ENCODE measurements at regions not wholly inside any gene's neighbourhood (a gene's known extent, or its start where the extent isn't known, plus 50 kb on each side); places are given as distances from the start of the nearest gene placed in this dataset.

GRCh38 chr5:157924490-157924889, 65.5 kb upstream of the CLINT1 start:
- Histone ChIP-seq H3K4me3 (no peak overlapping the region), H3K36me3 (replicated peaks in 1 of 2) (no peaks in the 10 kb centered on the region), H3K27me3 (no peaks in the 10 kb centered on the region), H3K9me3 (replicated peaks in 1 of 3) (no peaks in the 10 kb centered on the region), H3K27ac (no peak overlapping the region), H3K4me1 (replicated peaks in 1 of 2) (no peaks in the 10 kb centered on the region)
- DNase-seq = no peak
- 78 to 92% (median 87%) methylated on average over 2 of the region's 2 CpGs for WGBS, 4 donors
- no peak for TF ChIP-seq POLR2A (IDR thresholded peaks at IDR 0.05)
- TF ChIP-seq, protein P1, sequence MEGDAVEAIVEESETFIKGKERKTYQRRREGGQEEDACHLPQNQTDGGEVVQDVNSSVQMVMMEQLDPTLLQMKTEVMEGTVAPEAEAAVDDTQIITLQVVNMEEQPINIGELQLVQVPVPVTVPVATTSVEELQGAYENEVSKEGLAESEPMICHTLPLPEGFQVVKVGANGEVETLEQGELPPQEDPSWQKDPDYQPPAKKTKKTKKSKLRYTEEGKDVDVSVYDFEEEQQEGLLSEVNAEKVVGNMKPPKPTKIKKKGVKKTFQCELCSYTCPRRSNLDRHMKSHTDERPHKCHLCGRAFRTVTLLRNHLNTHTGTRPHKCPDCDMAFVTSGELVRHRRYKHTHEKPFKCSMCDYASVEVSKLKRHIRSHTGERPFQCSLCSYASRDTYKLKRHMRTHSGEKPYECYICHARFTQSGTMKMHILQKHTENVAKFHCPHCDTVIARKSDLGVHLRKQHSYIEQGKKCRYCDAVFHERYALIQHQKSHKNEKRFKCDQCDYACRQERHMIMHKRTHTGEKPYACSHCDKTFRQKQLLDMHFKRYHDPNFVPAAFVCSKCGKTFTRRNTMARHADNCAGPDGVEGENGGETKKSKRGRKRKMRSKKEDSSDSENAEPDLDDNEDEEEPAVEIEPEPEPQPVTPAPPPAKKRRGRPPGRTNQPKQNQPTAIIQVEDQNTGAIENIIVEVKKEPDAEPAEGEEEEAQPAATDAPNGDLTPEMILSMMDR (IDR thresholded peaks at IDR 0.05) = no peak
- intact Hi-C loops (cut with DNase I) = no loop called here

GRCh38 chr5:157923765-157924164, 64.8 kb upstream of the CLINT1 start:
- intact Hi-C loops (cut with DNase I) = no loop called here
- no peaks in the 10 kb centered on the region for H3K27me3 ChIP-seq
- no peaks in the 10 kb centered on the region for H3K36me3 ChIP-seq (replicated peaks in 1 of 2)
- DNase-seq = no peak
- 78 to 96% (median 83%) methylated on average over 3 of the region's 3 CpGs for WGBS, 4 donors
- TF ChIP-seq, protein P1 (IDR thresholded peaks at IDR 0.05) = no peak
- TF ChIP-seq POLR2A (IDR thresholded peaks at IDR 0.05) = no peak
- no peaks in the 10 kb centered on the region for H3K9me3 ChIP-seq (replicated peaks in 1 of 3)
- H3K4me1 ChIP-seq (replicated peaks in 1 of 2) = no peaks in the 10 kb centered on the region
- H3K27ac ChIP-seq = no peak overlapping the region
- H3K4me3 ChIP-seq = no peak overlapping the region

DNA sequence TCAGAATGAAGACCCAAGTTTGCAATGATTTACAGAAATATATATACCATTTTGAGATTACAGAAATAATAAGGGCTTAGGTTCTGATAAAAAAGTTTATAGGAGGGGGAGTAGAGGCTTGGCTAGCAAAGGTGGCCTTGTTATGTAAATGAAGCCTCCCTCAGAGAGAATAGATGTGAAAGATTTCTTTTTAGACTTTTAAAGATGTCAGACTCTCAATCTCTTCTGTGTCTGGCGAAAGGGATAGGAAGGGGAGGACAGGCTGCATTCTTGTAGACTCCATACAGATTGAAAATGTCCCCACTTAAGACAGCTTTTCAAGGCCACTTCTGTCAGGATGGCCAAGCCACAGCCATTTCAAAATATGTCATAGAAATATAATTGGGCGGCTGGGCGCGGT, 63.1 kb upstream of the CLINT1 start:
- Histone ChIP-seq H3K4me3 (no peak overlapping the region), H3K36me3 (replicated peaks in 1 of 2) (no peaks in the 10 kb centered on the region), H3K9me3 (replicated peaks in 1 of 3) (no peaks in the 10 kb centered on the region), H3K27ac (no peak overlapping the region), H3K4me1 (replicated peaks in 1 of 2) (peaks cover 5 to 9% of the 10 kb centered on the region in 2 donors), H3K27me3 (no peaks in the 10 kb centered on the region)
- TF ChIP-seq, protein P1 (IDR thresholded peaks at IDR 0.05) = no peak
- TF ChIP-seq POLR2A (IDR thresholded peaks at IDR 0.05) = no peak
- no peak for DNase-seq
- WGBS, 4 donors = 96 to 100% (median 98%) methylated on average over 4 of the region's 4 CpGs
- intact Hi-C loops (cut with DNase I) = no loop called here

DNA sequence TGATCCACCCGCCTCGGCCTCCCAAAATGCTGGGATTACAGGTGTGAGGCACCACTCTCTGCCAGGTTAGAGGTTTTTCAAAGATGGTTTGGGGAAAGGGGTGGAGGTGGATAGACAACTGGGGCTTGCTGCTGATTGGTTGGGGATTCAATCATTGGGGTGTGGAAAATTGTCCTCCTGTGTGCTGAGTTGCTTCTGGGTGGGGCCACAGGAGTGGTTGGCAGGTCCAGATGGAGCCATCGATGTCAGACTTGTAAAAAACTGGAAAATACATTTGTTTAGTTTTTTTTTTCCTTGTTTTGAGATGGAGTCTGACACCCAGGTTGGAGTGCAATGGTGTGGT, 61.9 kb upstream of the CLINT1 start:
- Histone ChIP-seq H3K9me3 (replicated peaks in 1 of 3) (no peaks in the 10 kb centered on the region), H3K4me1 (replicated peaks in 1 of 2) (peaks cover 5 to 11% of the 10 kb centered on the region in 2 donors), H3K27me3 (no peaks in the 10 kb centered on the region), H3K36me3 (replicated peaks in 1 of 2) (no peaks in the 10 kb centered on the region), H3K4me3 (no peak overlapping the region), H3K27ac (no peak overlapping the region)
- 84 to 94% (median 92%) methylated on average over 3 of the region's 3 CpGs for WGBS, 4 donors
- intact Hi-C loops (cut with DNase I) = no loop called here
- no peak for DNase-seq
- TF ChIP-seq, protein P1 (IDR thresholded peaks at IDR 0.05) = no peak
- TF ChIP-seq POLR2A (IDR thresholded peaks at IDR 0.05) = no peak

Data from adrenal gland (tissue), 9 donors.